NB4 (cell line): ENCODE measurements at regions not wholly inside any gene's neighbourhood (a gene's known extent, or its start where the extent isn't known, plus 50 kb on each side); places are given as distances from the start of the nearest gene placed in this dataset.

Experiments used
- DNase-seq: peaks from one replicate; pipeline ENCODE4 v3.0.0; 2010; ENCODE audit warnings: low read depth
- H3K4me3 ChIP-seq: one replicate; pipeline ENCODE4 v1.5.1; 2011; ENCODE audit warnings: mild to moderate bottlenecking, low read depth, low read length, moderate library complexity
- MYC ChIP-seq: IDR thresholded peaks from 2 replicates; pipeline ENCODE4 v1.6.1; 2011; ENCODE audit warnings: low read depth, low read length
- POLR2A ChIP-seq: IDR thresholded peaks from 2 replicates; pipeline ENCODE4 v1.6.1; 2011; ENCODE audit warnings: mild to moderate bottlenecking; ENCODE audit not compliant: insufficient read length; ENCODE audit errors: extremely low read depth
- TF ChIP-seq, protein P1 (sequence below): IDR thresholded peaks from one replicate; pipeline ENCODE4 v1.5.1; 2012; ENCODE audit warnings: low read depth, low read length
- TF ChIP-seq, protein P2 (sequence below): IDR thresholded peaks from 2 replicates; pipeline ENCODE4 v1.6.1; 2011; ENCODE audit warnings: low read depth, low read length

DNA sequence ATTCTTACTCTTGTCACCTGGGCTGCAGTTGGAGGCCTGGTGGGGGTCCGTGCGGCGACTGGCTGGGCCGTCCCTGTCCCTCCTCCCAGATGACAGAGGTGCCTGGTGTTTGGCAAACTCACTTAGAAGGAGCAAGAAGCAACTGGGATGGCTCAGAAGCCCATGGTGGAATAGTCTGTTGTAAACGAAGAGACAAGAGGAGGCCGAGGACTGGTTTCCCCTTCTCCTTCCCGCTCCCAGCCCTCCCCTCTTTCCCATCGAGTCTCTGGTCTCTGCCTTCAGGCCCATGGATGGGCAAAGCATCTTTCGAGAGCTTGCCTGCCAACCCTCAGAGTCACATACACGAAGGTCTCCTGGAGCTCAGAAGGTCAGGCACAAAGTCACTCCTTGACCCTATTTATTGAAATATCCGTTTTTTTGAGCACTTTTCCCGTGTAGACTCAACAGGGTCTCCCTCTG is 364.4 kb downstream of the SEC14L1 start:
- TF ChIP-seq POLR2A (no peak), MYC (no peak)
- TF ChIP-seq, protein P1, sequence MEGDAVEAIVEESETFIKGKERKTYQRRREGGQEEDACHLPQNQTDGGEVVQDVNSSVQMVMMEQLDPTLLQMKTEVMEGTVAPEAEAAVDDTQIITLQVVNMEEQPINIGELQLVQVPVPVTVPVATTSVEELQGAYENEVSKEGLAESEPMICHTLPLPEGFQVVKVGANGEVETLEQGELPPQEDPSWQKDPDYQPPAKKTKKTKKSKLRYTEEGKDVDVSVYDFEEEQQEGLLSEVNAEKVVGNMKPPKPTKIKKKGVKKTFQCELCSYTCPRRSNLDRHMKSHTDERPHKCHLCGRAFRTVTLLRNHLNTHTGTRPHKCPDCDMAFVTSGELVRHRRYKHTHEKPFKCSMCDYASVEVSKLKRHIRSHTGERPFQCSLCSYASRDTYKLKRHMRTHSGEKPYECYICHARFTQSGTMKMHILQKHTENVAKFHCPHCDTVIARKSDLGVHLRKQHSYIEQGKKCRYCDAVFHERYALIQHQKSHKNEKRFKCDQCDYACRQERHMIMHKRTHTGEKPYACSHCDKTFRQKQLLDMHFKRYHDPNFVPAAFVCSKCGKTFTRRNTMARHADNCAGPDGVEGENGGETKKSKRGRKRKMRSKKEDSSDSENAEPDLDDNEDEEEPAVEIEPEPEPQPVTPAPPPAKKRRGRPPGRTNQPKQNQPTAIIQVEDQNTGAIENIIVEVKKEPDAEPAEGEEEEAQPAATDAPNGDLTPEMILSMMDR: no peak
- TF ChIP-seq, protein P2, sequence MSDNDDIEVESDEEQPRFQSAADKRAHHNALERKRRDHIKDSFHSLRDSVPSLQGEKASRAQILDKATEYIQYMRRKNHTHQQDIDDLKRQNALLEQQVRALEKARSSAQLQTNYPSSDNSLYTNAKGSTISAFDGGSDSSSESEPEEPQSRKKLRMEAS: no peak
- no peak overlapping the region for H3K4me3 ChIP-seq
- DNase-seq: no peak

DNA sequence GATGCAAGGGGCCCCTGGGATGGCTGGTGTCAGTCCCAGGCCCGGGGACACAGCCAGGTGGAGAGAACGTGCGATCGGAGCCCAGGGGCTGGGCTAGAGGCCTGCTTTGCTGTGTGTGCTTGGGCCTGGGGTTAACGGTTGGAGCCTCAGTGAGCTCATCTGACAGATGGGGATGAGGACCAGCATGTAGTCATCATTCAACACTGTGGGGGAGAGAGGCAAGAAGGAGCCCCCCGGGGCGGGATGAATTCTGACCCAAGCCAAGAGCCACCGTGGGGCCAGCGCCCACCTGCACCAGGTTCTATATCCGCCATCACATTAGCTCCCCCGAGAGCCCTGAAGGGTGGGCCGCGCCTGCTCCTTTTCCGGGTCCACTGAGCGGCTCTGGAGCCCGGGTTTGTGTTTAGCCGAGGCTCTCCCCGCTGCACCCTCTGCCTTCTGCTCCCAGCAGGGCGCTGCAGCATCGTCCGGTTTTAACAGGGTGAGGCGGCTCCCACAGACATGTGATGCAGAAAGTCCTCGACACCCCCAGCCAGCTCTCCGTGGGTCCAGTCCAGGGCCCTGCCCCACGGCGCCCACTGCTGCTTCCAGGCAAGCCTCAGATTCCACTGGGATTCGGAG is 365.7 kb downstream of the SEC14L1 start:
- no peak for DNase-seq
- no peak overlapping the region for H3K4me3 ChIP-seq
- TF ChIP-seq POLR2A (no peak), MYC (no peak)
- TF ChIP-seq, protein P1: no peak
- TF ChIP-seq, protein P2: no peak

DNA sequence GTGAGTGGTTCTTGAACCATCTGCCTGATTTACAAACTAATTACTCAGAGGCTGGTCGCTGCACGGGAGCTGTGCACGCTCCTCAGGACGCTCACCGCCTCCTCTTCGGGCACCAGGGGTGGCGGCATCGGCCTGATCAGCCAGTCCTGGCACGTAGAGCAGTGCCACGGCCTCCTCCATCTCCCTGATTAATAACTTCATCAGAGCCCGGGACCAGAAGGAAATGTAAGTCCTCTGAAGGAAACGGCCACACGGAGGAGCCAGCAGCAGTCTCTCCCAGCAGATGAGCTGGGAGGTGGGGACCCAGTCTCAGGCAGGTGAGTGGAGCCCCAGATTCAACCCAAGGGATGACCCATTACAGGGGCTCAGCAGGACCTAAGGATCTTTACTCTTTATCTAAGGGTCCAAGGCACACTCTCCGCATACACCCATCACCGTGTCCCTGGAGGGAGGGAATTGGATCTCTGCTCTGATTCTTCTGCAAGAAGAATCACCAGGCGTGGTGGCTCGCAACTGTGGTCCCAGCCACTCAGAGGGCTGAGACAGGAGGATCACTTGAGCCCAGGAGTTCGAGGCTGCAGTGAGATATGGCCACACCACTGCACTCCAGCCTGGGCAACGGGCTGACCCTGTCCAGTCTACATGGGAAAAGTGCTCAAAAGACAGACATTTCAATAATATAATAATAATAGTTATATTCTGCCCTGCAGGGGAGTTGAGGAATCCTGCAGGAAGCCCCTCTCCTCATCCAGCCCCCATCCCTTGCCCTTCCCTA is 366.5 kb downstream of the SEC14L1 start:
- no peak overlapping the region for H3K4me3 ChIP-seq
- no peak for DNase-seq

DNA sequence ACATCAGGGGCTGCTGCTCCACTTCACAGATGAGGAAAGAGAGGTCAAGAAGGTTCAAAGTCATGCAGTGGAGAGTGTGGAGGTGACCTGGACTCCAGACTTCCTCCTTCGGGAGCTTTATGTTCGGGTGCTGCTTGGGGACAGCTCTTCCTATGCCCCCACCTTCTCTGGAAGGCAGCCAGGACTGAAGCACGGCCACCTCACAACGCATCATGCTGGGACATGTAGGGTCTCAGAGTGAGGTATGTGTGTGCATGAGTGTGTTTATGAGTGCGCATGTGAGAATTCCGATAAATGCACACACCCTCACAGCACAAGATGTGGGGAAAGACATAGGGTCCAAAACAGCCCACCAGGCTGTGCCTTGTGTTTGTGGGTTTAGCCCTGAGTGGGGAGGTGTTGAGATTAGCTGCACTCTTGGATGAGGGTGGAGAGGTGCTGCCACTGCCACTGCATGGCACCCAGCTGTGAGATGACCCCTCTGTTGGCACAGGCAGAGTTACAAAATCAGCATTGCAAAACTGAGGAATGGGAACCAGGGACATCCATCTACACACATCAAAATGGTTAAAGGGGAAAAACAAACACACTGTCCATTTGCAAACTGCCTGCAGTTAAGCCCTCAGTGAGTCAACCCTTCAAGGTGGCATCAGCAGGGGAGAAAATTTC is 367.4 kb downstream of the SEC14L1 start:
- TF ChIP-seq MYC: no peak
- TF ChIP-seq, protein P2: no peak
- TF ChIP-seq POLR2A: no peak
- TF ChIP-seq, protein P1: no peak
- DNase-seq: peak; percentile 46
- H3K4me3 ChIP-seq: no peak overlapping the region

More for the DNA sequence above, 366.5 kb downstream of the SEC14L1 start:
- TF ChIP-seq POLR2A (no peak), MYC (no peak)
- TF ChIP-seq, protein P1: no peak
- TF ChIP-seq, protein P2: no peak

GRCh38 chr17:77509089-77509488 is 368.3 kb downstream of the SEC14L1 start:
- DNase-seq: no peak
- no peak for TF ChIP-seq MYC
- TF ChIP-seq POLR2A: no peak
- TF ChIP-seq, protein P2: no peak
- TF ChIP-seq, protein P1: no peak
- H3K4me3 ChIP-seq: no peak overlapping the region
